Stimulated activated CD4-positive, alpha-beta T cell treated with anti-CD3 and anti-CD28 coated beads, Interleukin-4, amount 100 ng/mL, for 1 hour (primary cell): ENCODE measurements at regions not wholly inside any gene's neighbourhood (a gene's known extent, or its start where the extent isn't known, plus 50 kb on each side); places are given as distances from the start of the nearest gene placed in this dataset.

Experiments
- DNase-seq: peaks from one replicate; pipeline ENCODE4 v3.0.0-alpha.2; 2020

DNA sequence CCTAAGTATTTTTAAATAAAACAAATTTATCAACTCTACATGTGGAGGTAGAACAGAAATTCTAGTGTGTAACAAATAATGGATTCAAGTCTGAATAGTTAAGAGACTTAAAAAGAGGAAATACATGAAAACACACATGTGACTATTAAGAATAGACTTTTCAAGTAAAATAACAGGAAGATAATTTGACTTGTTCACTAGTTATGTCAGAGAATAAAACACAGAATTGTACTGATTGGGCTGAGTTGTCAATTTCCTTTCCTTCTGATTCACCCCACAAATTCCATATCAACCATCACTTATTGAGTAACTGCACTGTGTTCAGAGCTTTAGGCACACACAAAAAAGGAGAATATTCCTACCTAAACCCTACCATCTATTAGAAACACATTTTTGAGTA is 557.2 kb downstream of the TUSC7 start:
- no peak for DNase-seq

DNA sequence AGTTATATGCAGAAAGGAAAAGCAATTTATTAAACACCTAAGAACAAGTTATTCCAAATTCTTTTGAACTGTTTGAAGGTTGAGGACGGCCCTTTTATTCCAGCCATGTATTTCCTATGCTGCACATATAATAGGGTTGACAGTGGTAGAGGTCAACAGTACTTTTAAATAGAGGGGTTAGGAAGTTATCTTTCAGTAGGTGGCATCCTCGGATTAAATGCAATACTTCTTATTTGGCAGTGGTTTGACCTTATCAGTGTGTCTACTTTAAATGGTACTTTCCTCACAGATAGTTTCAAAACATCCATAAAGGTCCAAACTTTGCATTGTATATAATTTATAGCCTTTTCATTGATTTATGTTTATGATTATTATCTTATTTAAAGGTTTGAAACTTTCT is 558.7 kb downstream of the TUSC7 start:
- no peak for DNase-seq

DNA sequence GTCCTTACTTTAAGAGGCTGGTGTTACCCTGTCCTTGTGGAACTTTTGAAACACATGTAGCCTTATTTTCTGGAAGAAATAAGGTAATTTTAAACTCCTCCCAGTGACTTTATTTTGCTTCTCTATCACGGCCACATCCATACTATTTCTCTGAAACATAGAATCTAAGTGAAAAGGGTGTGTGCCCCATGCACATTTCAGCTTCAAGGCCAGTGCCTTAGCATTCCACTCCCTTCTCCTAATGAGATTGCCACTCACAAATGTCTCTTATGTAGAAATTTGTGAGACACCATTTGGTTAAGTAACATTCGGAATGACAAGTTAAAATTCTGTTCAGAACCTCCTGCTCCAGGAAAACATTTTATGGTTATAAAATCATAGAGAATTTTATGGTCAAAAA is 562.7 kb downstream of the TUSC7 start:
- no peak for DNase-seq

- DNase-seq, result no peak
Observed at GRCh38 chr3:117272876-117273523, 563.4 kb downstream of the TUSC7 start.

DNA sequence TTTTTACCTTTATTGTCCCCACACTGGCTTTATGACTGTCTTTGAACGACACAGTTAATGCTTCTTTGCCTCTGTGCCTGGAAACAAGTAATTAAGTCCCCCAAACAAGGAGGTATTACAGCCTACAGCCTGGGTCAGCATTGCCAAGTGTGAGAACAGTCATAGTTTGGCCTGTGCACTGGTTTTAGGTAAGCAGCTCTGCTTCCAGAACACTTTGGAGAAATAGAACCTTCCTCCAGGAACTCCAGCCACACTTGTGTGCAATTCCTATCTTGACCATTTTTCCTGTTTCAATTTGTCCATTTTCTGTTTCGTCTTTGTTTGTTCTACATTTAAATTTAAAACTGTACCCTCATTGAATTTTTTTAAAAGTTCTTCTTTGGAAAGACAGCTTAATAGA is 568.2 kb downstream of the TUSC7 start:
- DNase-seq, result no peak

- no peak for DNase-seq
Observed at GRCh38 chr3:117278424-117279190, 569.0 kb downstream of the TUSC7 start.

DNA sequence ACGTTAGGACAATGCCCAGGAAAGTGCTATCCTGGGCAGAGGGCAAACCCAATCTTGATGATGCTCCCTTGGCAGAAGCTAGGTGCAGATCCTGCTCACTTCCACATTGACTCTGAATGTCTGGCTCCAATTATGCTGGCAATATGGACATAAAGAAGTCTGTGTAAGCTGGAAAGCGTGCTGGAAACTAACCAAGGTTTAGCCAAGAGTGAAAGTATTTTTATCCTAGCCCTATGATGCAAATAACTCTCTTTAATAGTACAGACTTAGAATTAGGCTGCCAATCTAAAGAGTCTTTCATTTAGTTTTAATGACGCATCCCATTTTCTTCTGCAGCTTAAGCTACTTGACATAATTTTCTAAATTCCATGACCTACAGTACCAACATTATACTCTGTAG is 571.8 kb downstream of the TUSC7 start:
- no peak for DNase-seq

DNA sequence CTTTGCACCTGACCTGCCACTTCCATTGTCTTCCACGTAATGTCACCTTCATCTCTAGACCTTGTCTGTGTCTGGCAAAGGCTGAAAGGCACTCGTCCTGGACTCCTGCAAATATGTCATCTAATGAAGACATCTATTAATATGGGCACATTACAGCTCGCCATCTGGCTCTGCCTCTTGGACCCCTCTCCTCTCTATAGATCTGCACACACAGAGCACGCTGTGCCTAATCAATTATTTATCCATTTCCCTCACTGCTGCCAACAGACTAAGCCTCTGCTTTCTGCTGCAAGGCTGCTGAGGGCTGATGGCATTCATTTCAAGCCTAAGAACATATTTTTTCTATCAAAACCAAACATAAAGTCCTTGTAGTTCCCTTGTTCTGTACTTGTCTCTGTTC is 573.0 kb downstream of the TUSC7 start:
- DNase-seq, result no peak

GRCh38 chr3:117285737-117286136 is 576.2 kb downstream of the TUSC7 start:
- DNase-seq, result no peak

GRCh38 chr3:117286488-117286887 is 576.9 kb downstream of the TUSC7 start:
- DNase-seq, result no peak

- DNase-seq, result no peak
Observed at GRCh38 chr3:117287602-117288001, 578.0 kb downstream of the TUSC7 start.

DNA sequence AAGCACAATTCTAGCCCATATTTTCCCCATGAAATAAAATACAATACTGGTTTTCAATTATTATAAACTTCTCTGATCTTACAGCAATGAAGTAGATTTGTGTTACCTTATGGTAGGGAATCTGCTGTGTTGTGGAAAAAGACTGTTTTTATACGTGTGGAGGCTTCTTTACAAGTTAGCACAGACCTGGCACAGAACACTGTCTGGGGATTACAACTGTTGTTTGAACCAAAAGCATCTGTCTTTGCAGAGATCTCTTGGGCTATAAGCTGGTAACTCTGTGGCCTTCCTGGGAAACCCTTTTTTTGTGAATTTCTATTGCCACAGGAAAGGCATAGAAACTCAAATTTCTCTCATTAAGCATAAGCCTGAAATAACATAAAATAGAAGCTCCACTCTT is 581.9 kb downstream of the TUSC7 start:
- DNase-seq, result no peak

- no peak for DNase-seq
Observed at GRCh38 chr3:117297065-117297464, 587.5 kb downstream of the TUSC7 start.

GRCh38 chr3:117297541-117297940 is 588.0 kb downstream of the TUSC7 start:
- no peak for DNase-seq

DNA sequence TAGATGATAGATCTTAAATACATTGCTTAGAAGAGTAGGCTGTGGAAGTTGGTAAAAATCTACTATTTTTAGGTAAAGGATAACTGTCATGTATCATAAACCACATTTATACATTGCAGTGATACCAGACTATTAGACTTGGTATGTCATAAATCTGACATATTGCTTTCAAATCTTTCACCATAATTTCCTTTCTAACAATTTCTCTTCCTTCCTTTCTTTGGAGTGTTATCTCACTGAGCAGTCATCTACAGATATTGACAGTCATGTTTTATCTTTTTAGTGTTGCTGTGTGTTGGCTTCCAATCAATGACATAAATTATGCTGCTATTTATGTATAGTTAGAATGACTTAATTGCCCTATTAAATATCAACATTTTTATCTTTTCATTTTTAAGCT is 588.7 kb downstream of the TUSC7 start:
- DNase-seq, result no peak

- no peak for DNase-seq
Observed at GRCh38 chr3:117302428-117302827, 592.8 kb downstream of the TUSC7 start.

GRCh38 chr3:117303443-117303842 is 593.9 kb downstream of the TUSC7 start:
- no peak for DNase-seq

DNA sequence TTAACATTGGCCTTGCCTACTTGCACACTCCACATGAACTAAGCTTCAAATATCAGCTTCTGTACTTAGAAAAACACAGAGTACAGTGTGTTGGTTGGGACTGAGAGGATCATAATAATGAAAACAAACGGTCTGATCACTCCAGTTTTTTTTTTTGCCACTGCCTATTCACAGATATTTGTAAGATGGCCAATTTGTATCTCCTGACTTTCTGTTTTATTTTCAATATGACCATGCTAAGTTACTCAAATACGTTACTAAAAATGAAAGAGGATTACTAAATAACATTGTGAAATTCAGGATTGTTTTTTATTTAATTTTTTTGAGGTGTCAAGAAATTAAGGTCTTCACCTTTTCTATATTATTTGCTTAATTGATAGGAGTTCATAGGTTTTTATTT is 595.1 kb downstream of the TUSC7 start:
- DNase-seq, result no peak

- DNase-seq, result no peak
Observed at GRCh38 chr3:117305681-117306080, 596.1 kb downstream of the TUSC7 start.

GRCh38 chr3:117306299-117306698 is 596.7 kb downstream of the TUSC7 start:
- DNase-seq, result no peak

- DNase-seq, result no peak
Observed at GRCh38 chr3:117308353-117308752, 598.8 kb downstream of the TUSC7 start.

GRCh38 chr3:117308756-117309155 is 599.2 kb downstream of the TUSC7 start:
- DNase-seq, result no peak

DNA sequence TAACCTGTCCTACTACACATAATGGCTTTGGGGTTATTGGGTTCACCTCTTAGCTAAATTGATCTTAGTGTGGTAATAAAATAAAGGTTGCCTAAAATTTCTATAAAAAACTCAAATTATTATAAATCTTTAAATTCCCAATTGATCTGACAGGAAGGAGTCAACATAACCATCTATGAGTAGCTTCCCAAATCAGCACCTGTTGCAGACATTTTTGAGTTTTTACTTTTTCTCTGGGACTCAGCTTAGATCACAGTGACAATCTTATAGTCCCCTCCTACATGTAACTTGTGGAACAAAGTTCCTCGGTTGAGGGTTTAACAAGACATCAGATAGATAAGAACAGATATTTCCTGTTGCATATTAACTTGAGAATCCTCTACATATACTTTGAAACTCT is 601.0 kb downstream of the TUSC7 start:
- no peak for DNase-seq

DNA sequence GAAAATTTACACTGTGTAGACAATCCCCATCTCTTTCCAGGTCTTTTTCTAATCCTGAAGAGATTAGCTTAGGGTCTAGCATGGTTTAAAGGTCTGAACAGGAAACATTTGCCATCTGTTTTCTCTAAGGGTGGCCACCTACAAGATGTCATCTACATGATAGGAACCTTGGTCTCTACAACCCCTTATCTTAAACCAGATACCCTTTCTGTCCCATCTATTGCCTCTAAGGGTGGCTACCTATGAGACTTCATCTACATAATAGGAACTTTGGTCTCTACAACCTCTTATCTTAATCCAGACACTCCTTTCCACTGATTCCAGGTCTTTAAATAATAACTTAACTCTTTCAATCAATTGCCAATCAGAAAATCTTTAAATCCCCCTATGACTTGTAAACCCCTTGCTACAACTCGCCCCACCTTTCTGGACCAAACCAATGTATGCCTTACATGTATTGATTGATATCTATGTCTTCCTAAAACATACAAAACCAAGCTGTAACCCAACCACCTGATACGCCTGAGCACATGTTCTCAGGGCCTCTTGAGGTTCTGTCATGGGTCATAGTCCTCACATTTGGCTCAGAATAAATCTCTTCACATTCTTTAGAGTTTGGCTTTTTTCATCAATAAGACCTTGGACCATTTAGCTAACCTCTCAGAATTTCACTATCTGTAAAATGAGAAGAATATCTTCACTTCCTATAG is 605.0 kb downstream of the TUSC7 start:
- DNase-seq, result no peak
